ENCODE measurements at regions not wholly inside any gene's neighbourhood (a gene's known extent, or its start where the extent isn't known, plus 50 kb on each side); places are given as distances from the start of the nearest gene placed in this dataset.

- Histone ChIP-seq H3K36me3 (no peaks in the 10 kb centered on the region), H3K4me3 (no peak overlapping the region), H3K9me3 (no peaks in the 10 kb centered on the region), H3K4me1 (no peaks in the 10 kb centered on the region), H3K27me3 (no peaks in the 10 kb centered on the region), H3K27ac (no peak overlapping the region)
- no peak for TF ChIP-seq POLR2A (IDR thresholded peaks at IDR 0.05)
- TF ChIP-seq CTCF (IDR thresholded peaks at IDR 0.05), result no peak
- DNase-seq, result no peak
These were observed 123.3 kb upstream of the ZCCHC13 start for GRCh38 chrX:74180716-74181115.

GRCh38 chrX:74179990-74180389 is 124.0 kb upstream of the ZCCHC13 start:
- no peaks in the 10 kb centered on the region for H3K36me3 ChIP-seq
- TF ChIP-seq POLR2A (IDR thresholded peaks at IDR 0.05) (no peak), CTCF (IDR thresholded peaks at IDR 0.05) (no peak)
- no peak overlapping the region for H3K4me3 ChIP-seq
- no peak for DNase-seq
- H3K4me1 ChIP-seq, result no peaks in the 10 kb centered on the region
- H3K9me3 ChIP-seq, result no peaks in the 10 kb centered on the region
- no peak overlapping the region for H3K27ac ChIP-seq
- no peaks in the 10 kb centered on the region for H3K27me3 ChIP-seq

- no peaks in the 10 kb centered on the region for H3K9me3 ChIP-seq
- no peaks in the 10 kb centered on the region for H3K4me1 ChIP-seq
- no peak overlapping the region for H3K27ac ChIP-seq
- DNase-seq, result no peak
- H3K4me3 ChIP-seq, result no peak overlapping the region
- H3K27me3 ChIP-seq, result no peaks in the 10 kb centered on the region
- no peaks in the 10 kb centered on the region for H3K36me3 ChIP-seq
- TF ChIP-seq POLR2A (IDR thresholded peaks at IDR 0.05) (no peak), CTCF (IDR thresholded peaks at IDR 0.05) (no peak)
These were observed 124.5 kb upstream of the ZCCHC13 start for GRCh38 chrX:74179499-74179898.

- Histone ChIP-seq H3K27ac (no peak overlapping the region), H3K9me3 (no peaks in the 10 kb centered on the region), H3K4me1 (no peaks in the 10 kb centered on the region), H3K36me3 (no peaks in the 10 kb centered on the region), H3K27me3 (no peaks in the 10 kb centered on the region), H3K4me3 (no peak overlapping the region)
- no peak for DNase-seq
- no peak for TF ChIP-seq POLR2A (IDR thresholded peaks at IDR 0.05)
- TF ChIP-seq CTCF (IDR thresholded peaks at IDR 0.05), result no peak
These were observed 124.9 kb upstream of the ZCCHC13 start for GRCh38 chrX:74179071-74179470.

GRCh38 chrX:74178536-74178935 is 125.4 kb upstream of the ZCCHC13 start:
- H3K36me3 ChIP-seq, result no peaks in the 10 kb centered on the region
- H3K4me3 ChIP-seq, result no peak overlapping the region
- DNase-seq, result no peak
- no peaks in the 10 kb centered on the region for H3K9me3 ChIP-seq
- H3K4me1 ChIP-seq, result no peaks in the 10 kb centered on the region
- no peak for TF ChIP-seq CTCF (IDR thresholded peaks at IDR 0.05)
- no peak for TF ChIP-seq POLR2A (IDR thresholded peaks at IDR 0.05)
- no peaks in the 10 kb centered on the region for H3K27me3 ChIP-seq
- no peak overlapping the region for H3K27ac ChIP-seq

GRCh38 chrX:74171465-74171864 is 132.5 kb upstream of the ZCCHC13 start:
- DNase-seq, result no peak
- Histone ChIP-seq H3K27ac (no peak overlapping the region), H3K9me3 (no peaks in the 10 kb centered on the region), H3K4me3 (no peak overlapping the region), H3K36me3 (no peaks in the 10 kb centered on the region), H3K4me1 (no peaks in the 10 kb centered on the region), H3K27me3 (no peaks in the 10 kb centered on the region)
- TF ChIP-seq CTCF (IDR thresholded peaks at IDR 0.05), result no peak
- TF ChIP-seq POLR2A (IDR thresholded peaks at IDR 0.05), result no peak
